SK-N-SH (cell line): ENCODE measurements at regions not wholly inside any gene's neighbourhood (a gene's known extent, or its start where the extent isn't known, plus 50 kb on each side); places are given as distances from the start of the nearest gene placed in this dataset.

ENCODE experiments used
- MXI1 ChIP-seq: IDR thresholded peaks from 2 replicates; pipeline ENCODE4 v1.6.1; 2012; ENCODE audit warnings: mild to moderate bottlenecking, low read depth, low read length, improper control_type of control experiment
- TF ChIP-seq, protein P1 (sequence below): fragments of 200-600 bp; sonication (generic); IDR thresholded peaks from 2 replicates; pipeline ENCODE4 v1.6.1; 2017; ENCODE audit warnings: antibody characterized with exemption, mild to moderate bottlenecking, moderate library complexity

DNA sequence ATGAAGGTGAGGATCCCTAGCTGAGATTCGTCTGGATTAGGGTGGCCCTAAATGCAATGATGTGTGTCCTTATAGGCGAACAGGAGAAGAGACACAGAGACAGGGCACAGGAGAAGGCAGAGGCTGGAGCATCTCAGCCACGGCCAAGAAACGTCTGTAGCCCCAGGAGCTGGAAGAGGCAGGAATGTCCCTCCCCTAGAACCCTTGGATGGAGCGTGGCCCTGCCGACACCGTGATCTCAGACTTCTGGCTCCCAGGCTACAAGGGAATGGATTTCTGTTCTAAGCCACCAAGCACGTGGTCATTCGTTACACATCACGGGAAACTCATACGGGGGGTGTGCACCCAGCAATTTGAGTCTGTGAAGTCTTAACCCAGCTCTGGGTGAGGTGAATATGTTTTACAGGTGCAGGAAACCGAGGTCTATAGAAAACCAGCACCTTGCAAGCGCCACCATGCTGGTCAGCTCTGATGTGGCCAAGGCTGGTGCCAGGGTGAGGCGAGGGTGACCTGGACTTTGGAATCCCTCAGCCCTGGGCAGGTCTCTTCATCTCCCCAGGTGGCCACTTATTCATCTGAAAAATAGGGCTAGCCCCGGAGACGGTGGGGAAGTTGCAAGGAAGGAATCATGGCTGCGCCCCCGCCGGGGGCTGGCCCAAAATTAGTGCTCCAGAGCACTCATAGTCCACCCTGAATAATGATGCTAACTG lies 89.5 kb upstream of the FGF3 start:
- no peak for TF ChIP-seq MXI1
- TF ChIP-seq, protein P1, sequence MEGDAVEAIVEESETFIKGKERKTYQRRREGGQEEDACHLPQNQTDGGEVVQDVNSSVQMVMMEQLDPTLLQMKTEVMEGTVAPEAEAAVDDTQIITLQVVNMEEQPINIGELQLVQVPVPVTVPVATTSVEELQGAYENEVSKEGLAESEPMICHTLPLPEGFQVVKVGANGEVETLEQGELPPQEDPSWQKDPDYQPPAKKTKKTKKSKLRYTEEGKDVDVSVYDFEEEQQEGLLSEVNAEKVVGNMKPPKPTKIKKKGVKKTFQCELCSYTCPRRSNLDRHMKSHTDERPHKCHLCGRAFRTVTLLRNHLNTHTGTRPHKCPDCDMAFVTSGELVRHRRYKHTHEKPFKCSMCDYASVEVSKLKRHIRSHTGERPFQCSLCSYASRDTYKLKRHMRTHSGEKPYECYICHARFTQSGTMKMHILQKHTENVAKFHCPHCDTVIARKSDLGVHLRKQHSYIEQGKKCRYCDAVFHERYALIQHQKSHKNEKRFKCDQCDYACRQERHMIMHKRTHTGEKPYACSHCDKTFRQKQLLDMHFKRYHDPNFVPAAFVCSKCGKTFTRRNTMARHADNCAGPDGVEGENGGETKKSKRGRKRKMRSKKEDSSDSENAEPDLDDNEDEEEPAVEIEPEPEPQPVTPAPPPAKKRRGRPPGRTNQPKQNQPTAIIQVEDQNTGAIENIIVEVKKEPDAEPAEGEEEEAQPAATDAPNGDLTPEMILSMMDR = no peak
